GM21737 (cell line): ENCODE measurements at regions not wholly inside any gene's neighbourhood (a gene's known extent, or its start where the extent isn't known, plus 50 kb on each side); places are given as distances from the start of the nearest gene placed in this dataset.

ENCODE experiments used
- ATAC-seq: cut with Tn5 transposase; IDR thresholded peaks from one replicate; pipeline ENCODE4 v1.9.1; 2021; ENCODE audit warnings: mild to moderate bottlenecking, moderate library complexity; ENCODE audit not compliant: unreplicated experiment

DNA sequence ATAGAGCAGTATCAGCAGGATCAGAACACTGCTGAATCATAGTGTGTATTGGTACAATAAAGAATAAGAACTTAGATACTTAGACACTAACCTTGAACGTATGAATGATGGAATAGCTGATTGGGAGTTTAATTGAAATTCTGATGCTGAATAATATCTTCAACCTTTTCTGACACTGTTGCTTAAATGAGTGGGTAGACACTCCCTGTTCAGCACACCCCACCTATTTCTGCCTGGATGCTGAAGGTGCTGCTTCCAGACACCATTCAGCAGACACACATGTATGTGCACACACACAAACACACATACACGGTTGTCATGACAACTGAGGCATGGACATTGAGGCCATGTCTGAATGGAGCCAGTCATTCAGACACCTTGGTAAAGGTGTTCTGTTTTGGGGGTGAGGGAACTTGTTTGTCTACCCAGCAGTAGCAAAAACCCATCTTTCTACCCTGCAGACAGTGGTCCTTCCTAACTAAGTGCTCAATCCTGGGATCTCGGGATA is 54.3 kb downstream of the TMEM215 start:
- ATAC-seq: no peak

- peak; percentile 58 for ATAC-seq
Observed at GRCh38 chr9:32839013-32839885, 55.9 kb downstream of the TMEM215 start.

DNA sequence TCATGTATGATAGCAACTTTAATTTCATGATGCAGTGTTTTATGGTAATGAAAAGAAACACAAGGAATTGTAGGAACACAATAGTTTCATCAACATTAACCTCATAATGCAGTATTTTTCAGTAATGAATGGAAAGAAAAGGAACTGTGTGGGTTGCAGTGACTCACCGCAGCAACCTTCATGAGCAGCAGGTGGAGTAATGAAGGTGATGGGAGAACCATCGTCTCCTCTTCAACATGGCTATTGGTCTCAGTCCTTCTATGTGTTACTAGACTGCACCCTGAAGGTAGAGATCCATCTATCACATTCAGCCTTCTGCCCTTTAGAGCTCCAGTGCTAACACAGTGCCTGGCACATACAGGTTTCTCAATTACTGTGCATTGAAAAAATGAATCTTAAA is 58.0 kb downstream of the TMEM215 start:
- no peak for ATAC-seq

GRCh38 chr9:32843295-32843694 is 60.0 kb downstream of the TMEM215 start:
- no peak for ATAC-seq

- no peak for ATAC-seq
Observed at GRCh38 chr9:32844259-32844658, 60.9 kb downstream of the TMEM215 start.

DNA sequence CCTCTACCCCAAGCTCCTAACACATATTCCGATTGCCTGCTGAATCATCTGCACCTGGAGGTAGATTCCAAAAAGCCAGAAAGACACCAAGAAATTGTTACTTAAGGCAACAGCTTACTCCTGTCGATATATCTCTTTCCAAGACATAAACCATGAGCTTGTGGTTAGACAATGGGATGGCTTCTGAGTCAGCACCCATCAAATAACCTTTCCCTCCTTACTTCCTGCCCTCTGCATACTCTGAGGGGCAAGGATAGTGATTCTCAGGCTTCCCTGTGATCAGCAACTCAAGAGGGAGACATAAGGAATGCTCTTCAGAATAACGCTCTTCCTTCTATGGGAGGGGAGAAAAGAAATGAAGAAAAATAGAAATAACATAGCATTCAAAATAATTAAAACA is 70.9 kb downstream of the TMEM215 start:
- ATAC-seq: no peak

GRCh38 chr9:32855752-32856151 is 72.4 kb downstream of the TMEM215 start:
- ATAC-seq: no peak

DNA sequence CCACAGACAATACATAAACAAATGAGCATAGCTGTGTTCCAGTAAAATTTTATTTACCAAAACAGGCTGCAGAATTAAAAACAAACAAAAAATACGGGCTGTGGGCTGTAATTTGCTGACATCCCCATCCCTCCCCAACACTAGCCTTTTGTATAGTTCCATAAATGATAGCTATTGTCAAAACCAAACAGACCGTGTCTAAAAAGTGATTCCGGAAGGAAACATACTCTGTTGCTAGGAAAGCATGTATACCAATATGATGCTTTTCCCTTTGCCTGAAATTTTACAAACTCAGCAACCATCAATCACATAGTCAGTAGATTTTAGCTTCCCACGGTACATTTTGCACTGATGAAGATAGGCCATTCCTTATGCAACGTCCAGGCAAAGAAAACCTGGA is 80.0 kb downstream of the TMEM215 start:
- no peak for ATAC-seq

DNA sequence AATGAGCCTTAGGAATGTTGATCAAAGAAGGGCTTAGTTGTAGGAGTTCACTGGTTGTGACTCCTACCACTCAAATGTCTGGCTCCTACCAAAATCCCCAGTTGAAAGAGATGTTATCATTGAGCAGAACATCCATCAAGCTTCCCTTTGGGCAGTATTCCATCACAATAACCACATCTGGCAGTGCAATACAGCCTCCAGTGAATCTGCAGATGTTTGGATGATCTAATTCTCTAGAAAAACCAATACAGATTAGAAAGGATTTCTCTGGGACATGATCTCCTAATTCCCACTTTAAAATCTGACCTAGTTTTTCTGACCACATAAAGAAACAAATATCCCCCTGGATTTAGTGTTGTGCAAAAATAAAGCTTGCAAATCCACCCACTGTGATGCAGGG is 81.6 kb downstream of the TMEM215 start:
- no peak for ATAC-seq

- no peak for ATAC-seq
Observed at GRCh38 chr9:32866273-32866672, 82.9 kb downstream of the TMEM215 start.

DNA sequence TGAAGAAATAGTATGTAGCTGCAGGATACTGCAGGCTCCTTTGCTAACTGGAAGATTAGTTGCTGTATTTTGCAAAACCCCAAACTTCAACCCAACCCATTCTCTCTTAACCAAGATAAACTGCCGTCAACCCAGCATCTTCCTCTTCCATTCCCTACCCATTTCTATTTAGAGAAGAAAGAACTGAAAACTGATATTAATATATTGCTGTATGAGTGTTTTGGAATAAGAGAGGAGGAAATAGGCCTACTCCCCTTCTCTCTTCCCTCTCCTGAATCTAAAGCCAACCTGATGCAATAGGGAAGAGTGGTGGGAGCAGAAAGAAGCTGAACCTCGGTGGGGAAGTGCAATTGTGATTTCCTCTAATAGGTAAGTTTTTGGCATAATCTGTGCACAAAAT is 83.7 kb downstream of the TMEM215 start:
- ATAC-seq: no peak

GRCh38 chr9:32867601-32868204 is 84.4 kb downstream of the TMEM215 start:
- no peak for ATAC-seq

DNA sequence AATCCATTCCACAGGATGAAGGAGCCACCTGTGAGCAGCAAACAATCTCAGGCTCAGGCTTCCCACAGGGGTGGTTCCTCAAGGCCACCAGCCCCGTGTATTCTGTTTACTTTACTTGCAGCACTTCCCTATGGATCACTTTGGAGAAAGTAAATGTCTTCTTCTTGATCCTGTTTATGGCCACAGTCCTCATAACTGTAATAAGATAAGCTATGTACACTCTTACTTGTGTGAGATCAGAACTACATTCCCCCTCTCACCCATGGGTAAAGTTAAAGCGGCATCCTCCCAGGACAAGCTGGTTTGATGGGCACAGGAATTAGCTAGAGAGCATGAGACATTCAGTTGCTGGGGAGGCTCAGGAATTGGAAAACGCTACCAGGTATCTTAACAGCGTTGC is 86.1 kb downstream of the TMEM215 start:
- no peak for ATAC-seq

- no peak for ATAC-seq
Observed at GRCh38 chr9:32873131-32873530, 89.8 kb downstream of the TMEM215 start.

DNA sequence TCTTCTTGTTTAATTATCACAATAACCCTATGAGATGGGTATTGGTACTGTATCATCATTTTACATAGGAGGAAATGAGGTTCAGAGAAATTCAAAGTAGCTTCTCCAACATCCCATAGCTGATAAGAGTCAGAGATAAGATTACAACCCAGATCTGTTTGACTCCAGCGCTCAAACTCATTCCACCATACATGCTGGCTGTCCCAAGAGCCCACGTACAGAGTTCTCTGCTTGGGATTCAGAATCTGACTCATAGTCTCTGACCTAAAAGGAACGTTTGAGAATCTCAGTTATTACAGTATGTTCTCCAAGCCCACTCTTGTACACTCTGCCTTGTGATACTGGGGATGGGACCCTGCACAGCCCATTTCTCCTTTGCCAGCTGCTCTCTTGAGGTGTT is 90.2 kb downstream of the TMEM215 start:
- no peak for ATAC-seq

DNA sequence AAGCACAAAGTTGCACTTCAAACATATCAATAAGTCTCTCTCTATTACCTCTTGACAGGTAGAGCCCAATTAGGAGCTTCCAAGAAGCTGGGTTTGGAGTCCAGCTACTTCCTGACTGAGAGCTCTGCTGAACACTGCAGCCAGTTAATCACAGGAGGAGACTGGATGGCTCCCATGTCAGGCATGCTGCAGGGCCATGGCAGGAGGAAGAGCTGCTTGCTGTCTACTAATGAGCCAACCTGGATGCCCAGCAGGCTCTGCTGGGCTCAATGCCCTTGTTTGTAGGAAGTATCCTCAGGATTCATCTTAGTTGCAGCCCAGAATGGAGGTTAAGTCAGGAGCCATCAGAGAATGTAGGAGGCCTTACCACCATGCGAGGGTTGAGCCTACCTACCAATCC is 91.9 kb downstream of the TMEM215 start:
- no peak for ATAC-seq

GRCh38 chr9:32875748-32876147 is 92.4 kb downstream of the TMEM215 start:
- no peak for ATAC-seq

DNA sequence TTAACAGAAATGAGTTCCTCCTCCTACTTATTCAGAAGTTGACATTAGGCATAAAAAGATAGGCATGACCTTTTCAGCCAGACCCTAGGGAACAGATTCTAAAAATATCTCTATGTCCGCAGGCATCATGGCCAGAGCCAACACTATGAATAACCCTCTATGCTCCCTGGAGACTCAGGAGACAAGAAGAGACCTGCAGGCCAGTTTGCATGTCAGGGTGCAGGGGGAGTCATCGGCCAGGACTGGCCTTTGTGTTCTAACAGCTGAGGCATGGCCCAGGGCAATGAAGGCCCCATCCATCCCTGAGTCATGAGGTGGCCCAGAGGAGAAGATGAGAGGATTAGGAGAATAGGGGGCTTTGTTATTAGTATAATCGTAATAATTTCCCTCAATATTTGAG is 93.8 kb downstream of the TMEM215 start:
- ATAC-seq: no peak

GRCh38 chr9:32877639-32878217 is 94.4 kb downstream of the TMEM215 start:
- no peak for ATAC-seq

DNA sequence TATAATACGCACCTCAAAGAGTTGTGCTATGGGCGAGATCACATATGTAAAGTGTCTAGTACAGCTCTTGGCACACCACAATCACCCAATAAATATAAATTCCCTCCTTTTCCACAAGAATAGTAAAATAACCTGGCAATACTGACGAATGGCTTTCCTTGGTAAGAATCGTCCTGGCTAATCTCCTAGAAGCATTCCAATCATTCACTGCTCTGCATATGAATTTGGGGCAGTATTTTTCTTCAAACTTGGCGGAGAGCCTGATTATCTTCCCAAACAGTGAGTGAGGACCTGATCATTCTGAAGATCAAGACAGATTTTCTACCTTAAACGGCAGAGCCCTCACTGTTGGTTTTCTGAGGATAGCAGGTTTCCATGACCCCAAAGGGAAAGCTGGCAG is 96.0 kb downstream of the TMEM215 start:
- no peak for ATAC-seq

- no peak for ATAC-seq
Observed at GRCh38 chr9:32881948-32882347, 98.6 kb downstream of the TMEM215 start.

DNA sequence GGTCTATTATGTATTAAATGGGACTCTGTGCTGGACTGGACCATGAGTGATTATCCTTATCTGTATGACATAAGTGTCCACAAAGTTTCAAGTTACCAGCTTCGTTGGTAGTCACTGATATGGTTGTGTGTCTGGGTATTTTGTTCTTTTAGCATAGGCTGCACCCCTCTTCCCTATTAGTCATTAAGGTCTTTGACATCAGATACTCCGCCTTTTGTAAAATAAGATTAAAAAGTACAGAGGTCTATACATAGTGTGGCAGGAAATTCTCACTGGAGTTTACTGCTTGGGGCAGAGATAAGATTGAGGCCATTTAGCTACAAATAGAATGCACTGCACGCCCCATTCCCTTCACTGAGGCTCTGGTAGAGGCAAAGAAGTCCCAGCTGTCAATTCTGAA is 99.4 kb downstream of the TMEM215 start:
- no peak for ATAC-seq
